ENCODE measurements at regions not wholly inside any gene's neighbourhood (a gene's known extent, or its start where the extent isn't known, plus 50 kb on each side); places are given as distances from the start of the nearest gene placed in this dataset.

- CTCF ChIA-PET (ENCODE audit: low intra/inter-chr PET ratio, low total read pairs): no interaction called here
- H3K4me3 ChIP-seq (replicated peaks in 1 of 3; ENCODE audit: insufficient read depth in 1 of 3, low read depth in 2 of 3, low read length in 3 of 3): no peak overlapping the region
- intact Hi-C loops (cut with micrococcal nuclease; ENCODE audit: unreplicated experiment): no loop called here
- ATAC-seq (peak; percentile 98), FAIRE-seq (peak; percentile 86), DNase-seq (ENCODE audit: low spot score) (peak; percentile 92)
- H3K79me2 ChIP-seq (ENCODE audit: insufficient read depth, low read length): no peaks in the 10 kb centered on the region
- no peak overlapping the region for H3K9ac ChIP-seq (ENCODE audit: insufficient read depth, low read depth, low read length)
- H2AFZ ChIP-seq (ENCODE audit: low read length): no peak overlapping the region
- H3K9me3 ChIP-seq (ENCODE audit: low read length): no peaks in the 10 kb centered on the region
- H3K4me1 ChIP-seq (ENCODE audit: insufficient read depth, low read length): peaks cover 43% of the 10 kb centered on the region
- H3K4me2 ChIP-seq (ENCODE audit: low read depth, low read length): peak overlapping the region; percentile 3
- H3K36me3 ChIP-seq (replicated peaks in 1 of 2; ENCODE audit: control insufficient read depth in 1 of 2, insufficient read depth in 2 of 2, low read length in 2 of 2): no peaks in the 10 kb centered on the region
- no peaks in the 10 kb centered on the region; a peak in 1 of 5 replicates for H3K27me3 ChIP-seq (ENCODE audit: control insufficient read depth in 1 of 2, insufficient read depth in 2 of 2, low read length in 2 of 2)
- POLR2A ChIA-PET: interaction anchor here (0.9 to 1.0 kb wide), 2 partner anchors 89 to 157 kb away, joined by 3 read pairs; no protein-coding TSS in a partner anchor
- H4K20me1 ChIP-seq (ENCODE audit: insufficient read depth, low read length): no peaks in the 10 kb centered on the region
- H3K27ac ChIP-seq (ENCODE audit: extremely low read length, insufficient read depth, low read length): peak overlapping the region; percentile 20
- in situ Hi-C loops (cut with HindIII; ENCODE audit: extremely low pct_ligation_motif_present, low pct_unique_long_range_greater_than_20kb): no loop called here
- no TSS peak for BruUV-seq (replicated peaks)
- TF ChIP-seq ZNF30 (CRISPR knock-in tag; IDR thresholded peaks at IDR 0.05) (no peak), XRCC5 (optimal IDR thresholded peaks at IDR 0.05; ENCODE audit: low read length) (peak; percentile 38), ZNF317 (CRISPR knock-in tag; IDR thresholded peaks at IDR 0.05) (peak; percentile 56; the same call in 1 of the 2 replicates), ZBTB7B (CRISPR knock-in tag; IDR thresholded peaks at IDR 0.05) (peak; percentile 63; the same call in 1 of the 2 replicates), MLLT10 (CRISPR knock-in tag; IDR thresholded peaks at IDR 0.05) (no peak), ISL2 (CRISPR knock-in tag; IDR thresholded peaks at IDR 0.05) (peak; percentile 73), SOX13 (IDR thresholded peaks at IDR 0.05) (no peak), SOX13 (CRISPR knock-in tag; conservative IDR thresholded peaks at IDR 0.05 in 1 of 2, IDR thresholded peaks at IDR 0.05 in 1 of 2) (peak in 1 of 2 experiments; percentile 85; a peak in 2 of 4 replicates), ZNF512 (CRISPR knock-in tag; IDR thresholded peaks at IDR 0.05) (no peak), GLI4 (CRISPR knock-in tag; IDR thresholded peaks at IDR 0.05; ENCODE audit: borderline replicate concordance) (no peak), SPEN (CRISPR knock-in tag; IDR thresholded peaks at IDR 0.05; ENCODE audit: low read depth) (no peak), TBX3 (IDR thresholded peaks at IDR 0.05; ENCODE audit: borderline replicate concordance) (no peak)
- TF ChIP-seq, protein P1, sequence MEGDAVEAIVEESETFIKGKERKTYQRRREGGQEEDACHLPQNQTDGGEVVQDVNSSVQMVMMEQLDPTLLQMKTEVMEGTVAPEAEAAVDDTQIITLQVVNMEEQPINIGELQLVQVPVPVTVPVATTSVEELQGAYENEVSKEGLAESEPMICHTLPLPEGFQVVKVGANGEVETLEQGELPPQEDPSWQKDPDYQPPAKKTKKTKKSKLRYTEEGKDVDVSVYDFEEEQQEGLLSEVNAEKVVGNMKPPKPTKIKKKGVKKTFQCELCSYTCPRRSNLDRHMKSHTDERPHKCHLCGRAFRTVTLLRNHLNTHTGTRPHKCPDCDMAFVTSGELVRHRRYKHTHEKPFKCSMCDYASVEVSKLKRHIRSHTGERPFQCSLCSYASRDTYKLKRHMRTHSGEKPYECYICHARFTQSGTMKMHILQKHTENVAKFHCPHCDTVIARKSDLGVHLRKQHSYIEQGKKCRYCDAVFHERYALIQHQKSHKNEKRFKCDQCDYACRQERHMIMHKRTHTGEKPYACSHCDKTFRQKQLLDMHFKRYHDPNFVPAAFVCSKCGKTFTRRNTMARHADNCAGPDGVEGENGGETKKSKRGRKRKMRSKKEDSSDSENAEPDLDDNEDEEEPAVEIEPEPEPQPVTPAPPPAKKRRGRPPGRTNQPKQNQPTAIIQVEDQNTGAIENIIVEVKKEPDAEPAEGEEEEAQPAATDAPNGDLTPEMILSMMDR (CRISPR knock-in tag; IDR thresholded peaks at IDR 0.05): peak; percentile 39
- TF ChIP-seq, protein P2, sequence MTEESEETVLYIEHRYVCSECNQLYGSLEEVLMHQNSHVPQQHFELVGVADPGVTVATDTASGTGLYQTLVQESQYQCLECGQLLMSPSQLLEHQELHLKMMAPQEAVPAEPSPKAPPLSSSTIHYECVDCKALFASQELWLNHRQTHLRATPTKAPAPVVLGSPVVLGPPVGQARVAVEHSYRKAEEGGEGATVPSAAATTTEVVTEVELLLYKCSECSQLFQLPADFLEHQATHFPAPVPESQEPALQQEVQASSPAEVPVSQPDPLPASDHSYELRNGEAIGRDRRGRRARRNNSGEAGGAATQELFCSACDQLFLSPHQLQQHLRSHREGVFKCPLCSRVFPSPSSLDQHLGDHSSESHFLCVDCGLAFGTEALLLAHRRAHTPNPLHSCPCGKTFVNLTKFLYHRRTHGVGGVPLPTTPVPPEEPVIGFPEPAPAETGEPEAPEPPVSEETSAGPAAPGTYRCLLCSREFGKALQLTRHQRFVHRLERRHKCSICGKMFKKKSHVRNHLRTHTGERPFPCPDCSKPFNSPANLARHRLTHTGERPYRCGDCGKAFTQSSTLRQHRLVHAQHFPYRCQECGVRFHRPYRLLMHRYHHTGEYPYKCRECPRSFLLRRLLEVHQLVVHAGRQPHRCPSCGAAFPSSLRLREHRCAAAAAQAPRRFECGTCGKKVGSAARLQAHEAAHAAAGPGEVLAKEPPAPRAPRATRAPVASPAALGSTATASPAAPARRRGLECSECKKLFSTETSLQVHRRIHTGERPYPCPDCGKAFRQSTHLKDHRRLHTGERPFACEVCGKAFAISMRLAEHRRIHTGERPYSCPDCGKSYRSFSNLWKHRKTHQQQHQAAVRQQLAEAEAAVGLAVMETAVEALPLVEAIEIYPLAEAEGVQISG (CRISPR knock-in tag; IDR thresholded peaks at IDR 0.05): peak; percentile 57; the same call in 1 of the 2 replicates
- TF ChIP-seq, protein P3, sequence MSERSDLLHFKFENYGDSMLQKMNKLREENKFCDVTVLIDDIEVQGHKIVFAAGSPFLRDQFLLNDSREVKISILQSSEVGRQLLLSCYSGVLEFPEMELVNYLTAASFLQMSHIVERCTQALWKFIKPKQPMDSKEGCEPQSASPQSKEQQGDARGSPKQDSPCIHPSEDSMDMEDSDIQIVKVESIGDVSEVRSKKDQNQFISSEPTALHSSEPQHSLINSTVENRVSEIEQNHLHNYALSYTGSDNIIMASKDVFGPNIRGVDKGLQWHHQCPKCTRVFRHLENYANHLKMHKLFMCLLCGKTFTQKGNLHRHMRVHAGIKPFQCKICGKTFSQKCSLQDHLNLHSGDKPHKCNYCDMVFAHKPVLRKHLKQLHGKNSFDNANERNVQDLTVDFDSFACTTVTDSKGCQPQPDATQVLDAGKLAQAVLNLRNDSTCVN (CRISPR knock-in tag; IDR thresholded peaks at IDR 0.05; ENCODE audit: borderline replicate concordance): 0 out of 2 replicates have a peak, but pooled peaks have one; percentile 50
Measured at GRCh38 chr21:15221799-15222386, 157.1 kb upstream of the NRIP1 start.
